MCF 10A (cell line): ENCODE measurements at regions not wholly inside any gene's neighbourhood (a gene's known extent, or its start where the extent isn't known, plus 50 kb on each side); places are given as distances from the start of the nearest gene placed in this dataset.

Experiments
- BruUV-seq: library from RNA; stranded (reverse); fragments of 400-500 nt; replicated peaks from 2 replicates; lab custom pipeline; 2021; lab: Mats Ljungman, UMichigan
- CTCF ChIA-PET: fragments of 300-600 bp; sonication (Branson Sonifier 250); formaldehyde crosslinking; extraction: SDS; loops from one replicate; lab custom pipeline; 2021; ENCODE audit warnings: antibody characterized with exemption, inconsistent platforms; lab: Yijun Ruan, JAX
- POLR2A ChIA-PET: fragments of 300-600, 350-650 bp; sonication (Branson Sonifier 250); formaldehyde crosslinking; extraction: SDS; loops from one replicate; lab custom pipeline; 2020; ENCODE audit warnings: antibody characterized with exemption, inconsistent platforms; lab: Yijun Ruan, JAX
- DNase-seq: peaks from one replicate; pipeline ENCODE4 v3.0.0-alpha.2; 2018; ENCODE audit not compliant: unreplicated experiment
- H3K27ac Mint-ChIP-seq: one replicate; pipeline ENCODE4 v1.8.0; 2022; ENCODE audit warnings: mild to moderate bottlenecking, low read depth, mixed read lengths; ENCODE audit not compliant: unreplicated experiment
- H3K27me3 Mint-ChIP-seq: one replicate; pipeline ENCODE4 v1.8.0; 2022; ENCODE audit warnings: mixed read lengths; ENCODE audit not compliant: insufficient read depth, unreplicated experiment
- H3K36me3 Mint-ChIP-seq: one replicate; pipeline ENCODE4 v1.8.0; 2022; ENCODE audit warnings: mild to moderate bottlenecking, moderate library complexity, mixed read lengths; ENCODE audit not compliant: insufficient read depth, unreplicated experiment
- H3K4me1 Mint-ChIP-seq: one replicate; pipeline ENCODE4 v1.8.0; 2022; ENCODE audit warnings: mixed read lengths; ENCODE audit not compliant: insufficient read depth, unreplicated experiment
- H3K4me3 Mint-ChIP-seq: one replicate; pipeline ENCODE4 v1.8.0; 2022; ENCODE audit warnings: mild to moderate bottlenecking, moderate library complexity, mixed read lengths; ENCODE audit not compliant: unreplicated experiment
- H3K9me3 Mint-ChIP-seq: one replicate; pipeline ENCODE4 v1.8.0; 2022; ENCODE audit warnings: mixed read lengths; ENCODE audit not compliant: unreplicated experiment
- intact Hi-C: fragments of 100-400 bp; cut with micrococcal nuclease; formaldehyde crosslinking; loops from 2 replicates; pipeline ENCODE4 v1.14.1; 2022
- TF ChIP-seq, protein P1 (sequence below): fragments of 200-600 bp; IDR thresholded peaks from one replicate; pipeline ENCODE4 v1.8.0; 2022; ENCODE audit warnings: antibody characterized with exemption, mild to moderate bottlenecking; ENCODE audit not compliant: unreplicated experiment

DNA sequence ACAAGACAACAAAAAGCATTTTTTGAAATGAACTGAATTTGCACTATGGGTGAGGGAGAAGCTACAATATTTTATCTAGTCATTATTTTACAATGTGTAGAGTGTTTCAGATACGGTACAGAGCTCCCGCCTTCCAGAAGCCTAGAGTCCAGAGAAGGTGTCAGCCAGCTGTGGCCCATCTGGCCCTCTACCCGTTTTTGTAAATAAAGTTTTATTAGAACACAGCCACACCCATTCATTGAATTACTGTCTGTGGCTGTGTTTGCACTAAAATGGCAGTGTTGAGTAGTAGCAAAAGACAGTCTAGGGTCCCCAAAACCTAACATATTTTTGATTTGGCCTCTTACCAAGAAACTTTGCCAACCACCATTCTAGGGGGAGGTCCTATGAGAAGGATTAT lies 162.0 kb downstream of the JCAD start:
- no peak overlapping the region for H3K27ac Mint-ChIP-seq
- no TSS peak for BruUV-seq
- no peaks in the 10 kb centered on the region for H3K27me3 Mint-ChIP-seq
- H3K36me3 Mint-ChIP-seq, result no peaks in the 10 kb centered on the region
- H3K9me3 Mint-ChIP-seq, result no peaks in the 10 kb centered on the region
- TF ChIP-seq, protein P1, sequence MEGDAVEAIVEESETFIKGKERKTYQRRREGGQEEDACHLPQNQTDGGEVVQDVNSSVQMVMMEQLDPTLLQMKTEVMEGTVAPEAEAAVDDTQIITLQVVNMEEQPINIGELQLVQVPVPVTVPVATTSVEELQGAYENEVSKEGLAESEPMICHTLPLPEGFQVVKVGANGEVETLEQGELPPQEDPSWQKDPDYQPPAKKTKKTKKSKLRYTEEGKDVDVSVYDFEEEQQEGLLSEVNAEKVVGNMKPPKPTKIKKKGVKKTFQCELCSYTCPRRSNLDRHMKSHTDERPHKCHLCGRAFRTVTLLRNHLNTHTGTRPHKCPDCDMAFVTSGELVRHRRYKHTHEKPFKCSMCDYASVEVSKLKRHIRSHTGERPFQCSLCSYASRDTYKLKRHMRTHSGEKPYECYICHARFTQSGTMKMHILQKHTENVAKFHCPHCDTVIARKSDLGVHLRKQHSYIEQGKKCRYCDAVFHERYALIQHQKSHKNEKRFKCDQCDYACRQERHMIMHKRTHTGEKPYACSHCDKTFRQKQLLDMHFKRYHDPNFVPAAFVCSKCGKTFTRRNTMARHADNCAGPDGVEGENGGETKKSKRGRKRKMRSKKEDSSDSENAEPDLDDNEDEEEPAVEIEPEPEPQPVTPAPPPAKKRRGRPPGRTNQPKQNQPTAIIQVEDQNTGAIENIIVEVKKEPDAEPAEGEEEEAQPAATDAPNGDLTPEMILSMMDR, result no peak
- no peak for DNase-seq
- H3K4me1 Mint-ChIP-seq, result peaks cover 7% of the 10 kb centered on the region
- POLR2A ChIA-PET, result no interaction called here
- H3K4me3 Mint-ChIP-seq, result no peak overlapping the region
- intact Hi-C loops, result no loop called here
- CTCF ChIA-PET, result no interaction called here

DNA sequence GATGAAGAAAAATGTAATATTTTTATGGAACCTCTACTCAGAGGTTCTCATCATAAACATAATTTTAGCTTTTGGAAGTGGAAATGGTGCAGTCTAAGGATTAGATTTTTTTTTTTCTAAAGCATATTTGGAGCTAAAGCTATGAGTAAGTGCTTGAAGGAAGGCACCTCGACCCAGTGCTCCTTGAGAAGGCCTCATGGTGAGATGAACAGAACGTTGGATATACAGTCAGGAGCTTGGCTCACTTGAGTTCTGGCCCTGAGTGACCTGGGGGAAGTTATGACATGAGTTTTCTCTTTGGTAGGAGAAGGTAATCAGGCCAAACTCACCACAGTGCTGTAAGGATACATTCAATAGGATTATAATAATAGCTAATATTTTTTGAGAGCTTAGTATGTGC lies 163.3 kb downstream of the JCAD start:
- Mint-ChIP-seq H3K4me1 (peaks cover 7% of the 10 kb centered on the region), H3K4me3 (no peak overlapping the region), H3K27ac (peak overlapping the region; percentile 29), H3K27me3 (no peaks in the 10 kb centered on the region), H3K9me3 (no peaks in the 10 kb centered on the region), H3K36me3 (no peaks in the 10 kb centered on the region)
- ChIA-PET CTCF (no interaction called here), POLR2A (interaction anchor here (0.5 to 0.8 kb wide), 2 partner anchors 51 to 59 kb away, joined by 3 to 5 read pairs; no protein-coding TSS in a partner anchor)
- TF ChIP-seq, protein P1, result no peak
- peak; percentile 14 for DNase-seq
- intact Hi-C loops, result no loop called here
- BruUV-seq, result no TSS peak

DNA sequence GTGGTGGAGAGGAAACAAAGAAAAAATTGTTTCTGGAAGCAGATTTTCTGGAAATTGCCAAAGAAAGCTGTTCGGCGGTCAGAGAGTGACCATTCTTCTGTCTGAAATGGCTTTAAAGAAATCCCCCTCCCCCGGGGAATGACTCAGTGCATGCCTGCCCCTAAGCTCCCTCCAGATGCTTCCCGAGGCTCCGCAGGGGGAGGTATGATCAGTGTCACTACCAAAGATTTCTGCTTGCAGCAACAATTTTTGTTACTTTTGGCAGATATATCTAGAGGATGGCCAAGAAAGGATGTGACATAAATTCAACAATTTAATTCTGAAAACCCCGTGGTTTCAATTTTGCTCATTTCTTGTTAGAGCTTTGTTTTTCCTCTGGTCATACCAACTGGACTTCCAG lies 163.9 kb downstream of the JCAD start:
- no TSS peak for BruUV-seq
- H3K36me3 Mint-ChIP-seq, result no peaks in the 10 kb centered on the region
- H3K27ac Mint-ChIP-seq, result peak overlapping the region; percentile 29
- ChIA-PET POLR2A (interaction anchor here (0.8 kb wide), 1 partner anchor 51 kb away, joined by 5 read pairs; no protein-coding TSS in a partner anchor), CTCF (no interaction called here)
- TF ChIP-seq, protein P1, result no peak
- H3K4me3 Mint-ChIP-seq, result peak overlapping the region; percentile 16
- intact Hi-C loops, result no loop called here
- H3K4me1 Mint-ChIP-seq, result peaks cover 7% of the 10 kb centered on the region
- H3K9me3 Mint-ChIP-seq, result no peaks in the 10 kb centered on the region
- H3K27me3 Mint-ChIP-seq, result no peaks in the 10 kb centered on the region
- DNase-seq, result peak; percentile 87

DNA sequence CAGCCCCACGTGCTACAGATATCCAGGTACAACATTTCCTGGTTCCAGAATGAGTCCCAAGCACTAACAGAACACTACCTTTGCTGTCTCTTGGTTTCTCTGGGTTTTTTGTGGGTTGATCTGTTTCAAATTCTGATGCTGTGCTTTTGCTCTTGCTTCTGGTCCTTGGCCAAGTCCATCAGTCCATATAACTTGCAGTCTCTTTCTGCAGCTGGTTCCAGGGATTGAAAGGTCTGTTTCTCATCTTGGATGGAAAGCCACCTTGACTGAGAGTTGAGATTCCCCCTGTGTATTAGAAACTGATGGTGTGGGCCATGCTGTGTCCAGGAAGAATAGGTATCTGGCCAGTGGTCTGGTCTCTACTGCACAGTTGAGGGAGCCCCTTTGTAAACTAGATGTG lies 171.1 kb downstream of the JCAD start:
- Mint-ChIP-seq H3K4me3 (no peak overlapping the region), H3K36me3 (no peaks in the 10 kb centered on the region), H3K9me3 (no peaks in the 10 kb centered on the region), H3K27me3 (peaks cover 15% of the 10 kb centered on the region), H3K27ac (no peak overlapping the region), H3K4me1 (no peaks in the 10 kb centered on the region)
- ChIA-PET CTCF (no interaction called here), POLR2A (no interaction called here)
- no TSS peak for BruUV-seq
- no peak for DNase-seq
- TF ChIP-seq, protein P1, result no peak
- intact Hi-C loops, result no loop called here
